K562 (cell line): ENCODE measurements at regions not wholly inside any gene's neighbourhood (a gene's known extent, or its start where the extent isn't known, plus 50 kb on each side); places are given as distances from the start of the nearest gene placed in this dataset.

Experiments
- ATAC-seq: fragments of 200-7000 bp; cut with Tn5 transposase; 3 replicates; pipeline ENCODE4 v1.9.1; 2020; ENCODE audit warnings: moderate library complexity
- BruUV-seq: library from RNA; stranded (reverse); fragments of 400-500 nt; replicated peaks from 2 replicates; lab custom pipeline; 2021; lab: Mats Ljungman, UMichigan
- CTCF ChIA-PET: fragments of 300-600 bp; formaldehyde crosslinking; extraction: SDS; loops from one replicate; lab custom pipeline; 2021; ENCODE audit warnings: low intra/inter-chr PET ratio; lab: Yijun Ruan, JAX
- POLR2A ChIA-PET: fragments of 300-600, 350-650 bp; sonication (Branson Sonifier 250); formaldehyde crosslinking; extraction: SDS; loops from one replicate; lab custom pipeline; 2021; ENCODE audit warnings: antibody characterized with exemption, inconsistent platforms; lab: Yijun Ruan, JAX
- DNase-seq, 4 experiments: peaks; one replicate each; pipeline versions ENCODE4 v3.0.0 to v3.0.0-alpha.2; 2011 to 2018; ENCODE audit warnings: low spot score in 3 of 4, mixed read lengths in 3 of 4; ENCODE audit errors: extremely low read depth in 1 of 4
- FAIRE-seq: peaks from 2 replicates; lab custom pipeline; 2011; peaks lifted over from hg19 to GRCh38; lab: Jason Lieb, UNC
- H2AFZ ChIP-seq: 2 replicates; pipeline ENCODE4 v1.6.0; 2011; ENCODE audit warnings: low read depth, low read length, control low read depth, inconsistent platforms
- H3K27ac ChIP-seq: fragments of 200-600 bp; 3 replicates; pipeline ENCODE4 v1.8.0; 2011; ENCODE audit warnings: low read depth, mild to moderate bottlenecking, control low read depth, inconsistent platforms, low read length, moderate library complexity, mixed read lengths; ENCODE audit errors: extremely low read depth
- H3K27me3 ChIP-seq, 2 experiments: fragments of 300-600 bp in 1 of 2; 2 replicates in 1 of 2; 3 replicates in 1 of 2; pipeline versions ENCODE4 v1.6.0 to v1.8.0; 2011; ENCODE audit warnings: inconsistent platforms in 2 of 2, low read length in 2 of 2, mild to moderate bottlenecking in 1 of 2, mixed read lengths in 1 of 2, moderate library complexity in 1 of 2; ENCODE audit not compliant: control insufficient read depth in 2 of 2, insufficient read depth in 2 of 2
- H3K36me3 ChIP-seq: fragments of 300-600 bp; 3 replicates; pipeline ENCODE4 v1.8.0; 2011; ENCODE audit warnings: mild to moderate bottlenecking, low read length, inconsistent platforms; ENCODE audit not compliant: control insufficient read depth, insufficient read depth
- H3K4me1 ChIP-seq, 2 experiments: fragments of 200-600 bp in 1 of 2; replicated peaks in 1 of 2; 2 replicates in 1 of 2; 3 replicates in 1 of 2; pipeline versions ENCODE4 v1.5.1 to v1.8.0; 2011; ENCODE audit warnings: inconsistent platforms in 2 of 2, low read length in 2 of 2, mild to moderate bottlenecking in 1 of 2, mixed read lengths in 1 of 2, moderate library complexity in 1 of 2; ENCODE audit not compliant: control insufficient read depth in 2 of 2, insufficient read depth in 2 of 2
- H3K4me2 ChIP-seq: 2 replicates; pipeline ENCODE4 v1.6.1; 2011; ENCODE audit warnings: low read length, control low read depth, inconsistent platforms, mixed read lengths; ENCODE audit not compliant: insufficient read depth
- H3K4me3 ChIP-seq: fragments of 200-600 bp; sonication (generic), shearing (Covaris generic); 2 replicates; pipeline ENCODE4 v1.5.1; 2016; ENCODE audit warnings: control low read depth, inconsistent platforms
- H3K79me2 ChIP-seq: fragments of 200-600 bp; 3 replicates; pipeline ENCODE4 v1.8.0; 2011; ENCODE audit warnings: low read length, inconsistent platforms; ENCODE audit not compliant: control insufficient read depth, insufficient read depth
- H3K9ac ChIP-seq, 2 experiments: 2 replicates each; pipeline versions ENCODE4 v1.6.0 to v1.6.1; 2011; ENCODE audit warnings: low read depth in 2 of 2, low read length in 2 of 2, control low read depth in 1 of 2, inconsistent platforms in 1 of 2, mild to moderate bottlenecking in 1 of 2, mixed read lengths in 1 of 2; ENCODE audit not compliant: insufficient read depth in 1 of 2
- H3K9me1 ChIP-seq: one replicate; pipeline ENCODE4 v1.6.0; 2011; ENCODE audit warnings: inconsistent platforms, mild to moderate bottlenecking, low read length, moderate library complexity; ENCODE audit not compliant: control insufficient read depth, insufficient read depth
- H3K9me3 ChIP-seq: replicated peaks from 2 replicates; pipeline ENCODE4 v1.5.1; 2011; ENCODE audit warnings: low read depth, low read length, inconsistent platforms; ENCODE audit not compliant: control insufficient read depth, insufficient read depth
- H4K20me1 ChIP-seq: replicated peaks from 2 replicates; pipeline ENCODE4 v1.6.1; 2011; ENCODE audit warnings: low read length, inconsistent platforms, mixed read lengths; ENCODE audit not compliant: control insufficient read depth, insufficient read depth
- ZNF224 ChIP-seq: sonication (generic); formaldehyde crosslinking; IDR thresholded peaks from 2 replicates; pipeline ENCODE4 v1.8.0; 2022; ENCODE audit warnings: mild to moderate bottlenecking, missing genetic modification reagents
- WGBS: fragments of 100-300 bp; shearing (Covaris generic); methylation state at CpG from one replicate; pipeline ENCODE4 v1.1.6; 2016; ENCODE audit warnings: low coverage, mixed read lengths; ENCODE audit not compliant: insufficient coverage; ENCODE audit errors: missing lambda C conversion rate; 5-methylcytosine and 5-hydroxymethylcytosine counted together
- in situ Hi-C: fragments of 300-500 bp; cut with MboI; formaldehyde crosslinking; loops from 4 replicates; pipeline ENCODE4 v1.15.0; 2018; ENCODE audit warnings: inconsistent platforms, mixed read lengths
- intact Hi-C: fragments of 100-400 bp; cut with micrococcal nuclease; formaldehyde crosslinking; loops from 2 replicates; pipeline ENCODE4 v1.14.2; 2022
- TF ChIP-seq, protein P1 (sequence below), 2 experiments: fragments of 450-650 bp in 1 of 2; sonication (generic) in 1 of 2; formaldehyde crosslinking in 1 of 2; IDR thresholded peaks; 2 replicates each; pipeline versions ENCODE4 v1.7.1 to v1.9.0; 2016 to 2022; ENCODE audit warnings: inconsistent platforms in 1 of 2, mild to moderate bottlenecking in 1 of 2, missing genetic modification reagents in 1 of 2

DNA sequence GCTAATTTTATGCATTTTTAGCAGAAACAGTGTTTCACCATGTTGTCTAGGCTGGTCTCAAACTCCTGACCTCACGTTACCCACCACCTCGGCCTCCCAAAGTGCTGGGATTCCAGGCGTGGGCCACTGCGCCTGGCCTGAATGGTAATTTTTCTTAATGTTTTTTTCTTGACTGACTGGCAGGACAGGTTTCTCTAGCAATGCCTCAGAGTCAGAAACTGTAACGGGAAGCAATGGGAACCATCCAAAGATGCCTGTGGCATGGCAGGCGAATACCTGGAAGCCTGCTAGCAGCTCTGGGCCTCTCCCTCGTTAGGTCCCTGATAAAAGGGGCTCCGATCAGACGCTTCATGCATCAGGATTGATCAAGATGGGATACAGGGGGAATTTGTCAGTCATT, 639.2 kb downstream of the NR2F1-AS1 start:
- no peak for TF ChIP-seq ZNF224
- TF ChIP-seq, protein P1, sequence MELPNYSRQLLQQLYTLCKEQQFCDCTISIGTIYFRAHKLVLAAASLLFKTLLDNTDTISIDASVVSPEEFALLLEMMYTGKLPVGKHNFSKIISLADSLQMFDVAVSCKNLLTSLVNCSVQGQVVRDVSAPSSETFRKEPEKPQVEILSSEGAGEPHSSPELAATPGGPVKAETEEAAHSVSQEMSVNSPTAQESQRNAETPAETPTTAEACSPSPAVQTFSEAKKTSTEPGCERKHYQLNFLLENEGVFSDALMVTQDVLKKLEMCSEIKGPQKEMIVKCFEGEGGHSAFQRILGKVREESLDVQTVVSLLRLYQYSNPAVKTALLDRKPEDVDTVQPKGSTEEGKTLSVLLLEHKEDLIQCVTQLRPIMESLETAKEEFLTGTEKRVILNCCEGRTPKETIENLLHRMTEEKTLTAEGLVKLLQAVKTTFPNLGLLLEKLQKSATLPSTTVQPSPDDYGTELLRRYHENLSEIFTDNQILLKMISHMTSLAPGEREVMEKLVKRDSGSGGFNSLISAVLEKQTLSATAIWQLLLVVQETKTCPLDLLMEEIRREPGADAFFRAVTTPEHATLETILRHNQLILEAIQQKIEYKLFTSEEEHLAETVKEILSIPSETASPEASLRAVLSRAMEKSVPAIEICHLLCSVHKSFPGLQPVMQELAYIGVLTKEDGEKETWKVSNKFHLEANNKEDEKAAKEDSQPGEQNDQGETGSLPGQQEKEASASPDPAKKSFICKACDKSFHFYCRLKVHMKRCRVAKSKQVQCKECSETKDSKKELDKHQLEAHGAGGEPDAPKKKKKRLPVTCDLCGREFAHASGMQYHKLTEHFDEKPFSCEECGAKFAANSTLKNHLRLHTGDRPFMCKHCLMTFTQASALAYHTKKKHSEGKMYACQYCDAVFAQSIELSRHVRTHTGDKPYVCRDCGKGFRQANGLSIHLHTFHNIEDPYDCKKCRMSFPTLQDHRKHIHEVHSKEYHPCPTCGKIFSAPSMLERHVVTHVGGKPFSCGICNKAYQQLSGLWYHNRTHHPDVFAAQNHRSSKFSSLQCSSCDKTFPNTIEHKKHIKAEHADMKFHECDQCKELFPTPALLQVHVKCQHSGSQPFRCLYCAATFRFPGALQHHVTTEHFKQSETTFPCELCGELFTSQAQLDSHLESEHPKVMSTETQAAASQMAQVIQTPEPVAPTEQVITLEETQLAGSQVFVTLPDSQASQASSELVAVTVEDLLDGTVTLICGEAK (IDR thresholded peaks at IDR 0.05) = no peak
- TF ChIP-seq, protein P1 (CRISPR knock-in tag; IDR thresholded peaks at IDR 0.05) = no peak
- TF ChIP-seq, all 486 proteins: peak for 0
- Histone ChIP-seq H3K9me3 (no peaks in the 10 kb centered on the region), H4K20me1 (no peaks in the 10 kb centered on the region), H3K4me2 (no peak overlapping the region), H3K27me3 (no peaks in the 10 kb centered on the region), H3K9me1 (no peaks in the 10 kb centered on the region), H2AFZ (no peak overlapping the region), H3K27ac (no peak overlapping the region), H3K4me3 (no peak overlapping the region), H3K9ac (no peak overlapping the region), H3K79me2 (no peaks in the 10 kb centered on the region), H3K36me3 (no peaks in the 10 kb centered on the region), H3K4me1 (no peaks in the 10 kb centered on the region)
- ChIA-PET CTCF (no interaction called here), POLR2A (no interaction called here)
- 5% methylated on average over 9 of the region's 9 CpGs for WGBS
- FAIRE-seq (no peak), ATAC-seq (no peak), DNase-seq (no peak)
- intact Hi-C loops (no loop called here), in situ Hi-C loops (no loop called here)
- no TSS peak for BruUV-seq
